Activated CD8-positive, alpha-beta memory T cell treated with anti-CD3 and anti-CD28 coated beads, Interleukin-2, amount 50 U/mL, for 48 hours (primary cell): ENCODE measurements at regions not wholly inside any gene's neighbourhood (a gene's known extent, or its start where the extent isn't known, plus 50 kb on each side); places are given as distances from the start of the nearest gene placed in this dataset.

Experiments used
- DNase-seq: peaks from one replicate; pipeline ENCODE4 v3.0.0-alpha.2; 2020

DNA sequence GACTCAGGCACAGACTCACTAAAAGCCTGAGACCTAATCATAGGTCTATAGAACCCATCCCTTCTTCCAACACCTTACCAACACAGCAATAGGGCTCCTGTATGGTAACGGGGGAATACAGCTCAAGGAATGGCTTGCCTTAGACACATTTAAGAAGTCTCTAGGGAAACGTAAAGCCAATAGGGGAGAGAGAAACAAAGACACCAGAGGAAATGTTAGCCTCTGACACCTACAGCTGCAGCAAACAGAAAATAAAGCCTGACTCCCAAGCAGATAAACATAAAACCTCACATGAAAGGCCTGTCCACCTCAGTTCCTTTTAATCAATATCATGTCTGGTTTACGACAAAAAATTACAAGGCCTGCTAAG is 51.1 kb upstream of the NCOA1 start:
- no peak for DNase-seq

- no peak for DNase-seq
Measured at GRCh38 chr2:24439280-24439970, 51.6 kb upstream of the NCOA1 start.

DNA sequence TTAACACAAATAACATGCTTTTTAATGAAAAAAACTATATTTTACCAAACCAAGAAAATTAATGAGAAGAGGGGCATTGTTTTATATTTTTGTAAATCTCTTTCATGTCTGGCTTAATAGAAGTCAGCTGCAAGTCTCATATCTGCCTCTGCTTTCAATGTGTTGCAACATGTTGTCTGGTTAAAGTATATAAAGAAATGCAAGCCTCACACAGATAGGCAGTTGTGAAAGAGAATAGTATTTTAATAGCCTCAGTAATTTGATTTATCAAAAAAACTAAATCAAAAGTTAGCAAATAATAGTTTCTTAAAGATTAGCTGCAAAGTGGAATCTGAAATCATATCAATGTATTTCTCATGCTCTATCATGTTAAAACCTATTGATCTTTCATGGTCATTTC is 52.9 kb upstream of the NCOA1 start:
- no peak for DNase-seq

GRCh38 chr2:24435391-24436316 is 55.4 kb upstream of the NCOA1 start:
- no peak for DNase-seq

GRCh38 chr2:24434541-24434940 is 56.5 kb upstream of the NCOA1 start:
- DNase-seq, result no peak

GRCh38 chr2:24432735-24433134 is 58.3 kb upstream of the NCOA1 start:
- no peak for DNase-seq

- no peak for DNase-seq
Measured at GRCh38 chr2:24432121-24432520, 58.9 kb upstream of the NCOA1 start.

DNA sequence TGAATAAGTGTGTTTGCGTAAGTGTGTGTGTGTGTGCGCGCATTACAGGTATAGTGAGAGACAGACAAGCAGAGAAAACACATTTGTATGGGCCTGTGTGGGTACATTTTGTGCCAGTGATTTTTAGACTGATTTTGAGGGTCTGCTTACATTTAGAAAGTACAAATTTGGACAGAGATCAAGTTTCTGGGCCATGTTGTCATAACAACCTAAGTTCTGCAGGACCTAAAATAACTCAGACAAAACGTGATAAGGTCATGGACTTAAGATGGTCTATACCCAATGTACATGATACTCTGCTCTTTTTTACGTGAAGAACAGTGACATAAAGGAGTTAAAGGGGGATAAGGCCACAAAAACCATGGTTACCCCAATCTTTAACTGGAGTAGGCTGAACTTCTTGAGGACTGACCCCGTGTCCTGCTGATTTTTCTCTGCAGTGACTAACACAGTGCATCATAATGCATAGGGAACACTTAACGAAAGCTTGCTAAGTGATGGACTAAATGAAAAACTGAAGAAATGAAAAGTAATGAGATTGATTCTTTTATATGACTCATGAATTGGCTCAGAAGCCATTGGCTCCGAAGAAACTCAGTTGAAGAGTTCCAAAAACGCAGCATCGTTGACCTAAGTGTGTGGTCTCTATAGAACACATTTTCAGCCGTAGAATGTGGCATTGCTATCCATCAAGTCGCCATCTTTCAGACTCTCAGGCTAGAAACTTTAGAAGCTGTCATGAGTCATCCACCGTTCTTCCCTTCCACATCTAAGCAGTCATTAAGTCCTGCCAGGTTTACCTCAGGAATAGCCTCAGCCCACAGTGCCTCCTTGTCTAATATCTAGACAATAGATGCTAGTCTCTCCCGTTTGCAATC is 61.6 kb upstream of the NCOA1 start:
- DNase-seq, result no peak

DNA sequence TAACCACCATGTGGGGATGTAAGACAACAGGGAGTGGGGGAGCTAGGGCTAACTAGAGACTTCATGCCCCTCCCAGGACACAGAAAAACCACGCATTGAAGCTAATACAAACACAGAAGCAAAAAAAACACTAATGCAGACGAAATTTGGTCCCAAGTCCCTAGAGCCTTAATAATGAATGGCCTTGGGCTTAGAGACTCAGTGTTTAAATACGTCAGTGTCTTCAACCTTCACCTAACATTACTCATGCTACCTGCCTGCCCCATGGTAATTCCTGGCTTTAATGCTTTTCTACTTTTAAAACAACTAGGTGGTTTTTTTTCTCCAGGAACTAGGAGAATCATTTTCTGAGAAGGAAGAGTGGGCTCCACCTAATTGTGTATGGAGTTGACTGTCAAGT is 64.1 kb upstream of the ITSN2 start:
- DNase-seq, result no peak

DNA sequence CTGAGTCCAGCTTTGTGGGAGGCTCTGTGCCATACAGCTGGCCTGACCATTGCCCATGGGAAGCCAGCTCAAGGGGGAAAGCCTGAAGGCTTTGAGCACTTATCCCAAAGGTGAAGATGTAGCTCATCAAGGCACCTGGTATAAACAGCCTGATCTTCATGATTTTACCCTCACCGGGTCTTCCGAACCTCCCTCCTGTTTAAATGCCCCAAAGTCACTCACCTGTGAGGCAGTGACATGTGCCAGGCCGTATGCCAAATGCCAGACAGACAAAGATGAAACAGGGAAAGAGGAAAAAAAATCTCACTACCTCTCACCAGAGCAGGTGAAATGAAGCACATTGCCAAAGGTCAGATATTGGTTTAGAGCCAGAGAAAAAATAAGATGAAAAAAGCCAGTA is 62.8 kb upstream of the ITSN2 start:
- no peak for DNase-seq

DNA sequence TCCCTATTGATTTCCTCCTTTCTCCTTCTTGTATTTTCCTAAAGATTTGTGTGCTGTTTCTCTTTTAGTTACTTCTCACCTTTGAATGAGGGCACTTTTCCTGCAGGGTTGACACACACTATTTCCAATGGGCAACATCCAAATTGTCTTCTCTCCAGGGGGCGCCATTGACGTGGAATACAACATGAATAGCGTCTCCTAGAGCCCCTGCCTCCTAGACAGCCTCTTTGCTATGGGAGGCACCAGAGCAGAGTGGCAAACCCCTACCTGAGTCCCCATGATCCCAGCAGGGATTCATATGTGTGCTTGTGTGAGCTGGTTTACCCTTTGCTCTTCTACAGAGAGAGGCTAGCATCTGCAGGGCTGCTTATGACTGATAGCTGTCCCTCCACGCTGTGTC is 61.3 kb upstream of the ITSN2 start:
- DNase-seq, result peak; percentile 72

- no peak for DNase-seq
Measured at GRCh38 chr2:24420373-24420772, 60.0 kb upstream of the ITSN2 start.

DNA sequence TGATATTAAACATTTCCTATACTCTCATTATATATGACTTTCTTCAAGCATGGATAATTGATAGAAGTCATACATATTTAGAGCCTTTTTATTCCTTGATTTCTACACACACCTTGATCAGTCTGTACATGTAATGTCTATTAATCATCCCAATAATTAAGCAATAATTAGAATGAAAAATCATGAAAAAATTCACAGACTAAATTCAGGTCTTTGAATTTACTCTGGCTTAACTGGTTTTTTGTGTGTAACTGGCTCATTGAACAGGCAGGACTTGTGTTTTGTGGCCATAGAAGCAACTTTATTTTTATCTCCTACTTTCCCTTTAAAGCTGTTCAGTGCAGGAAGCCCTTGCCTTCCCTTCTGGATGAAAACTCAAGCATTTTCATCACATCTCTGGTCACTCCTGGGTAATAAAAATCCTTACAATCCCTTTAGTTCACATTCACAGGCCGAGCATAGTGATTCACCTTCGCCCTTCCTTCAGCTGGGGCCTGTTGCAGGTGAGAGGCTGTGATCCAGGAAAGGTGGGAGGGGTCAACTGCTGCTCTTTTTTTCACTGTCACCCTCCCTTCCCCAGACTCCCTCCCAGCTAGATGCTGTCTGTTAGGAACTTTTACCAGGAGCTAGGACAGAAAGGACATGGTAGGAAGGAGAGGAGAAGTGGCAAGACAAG is 58.0 kb upstream of the ITSN2 start:
- no peak for DNase-seq

DNA sequence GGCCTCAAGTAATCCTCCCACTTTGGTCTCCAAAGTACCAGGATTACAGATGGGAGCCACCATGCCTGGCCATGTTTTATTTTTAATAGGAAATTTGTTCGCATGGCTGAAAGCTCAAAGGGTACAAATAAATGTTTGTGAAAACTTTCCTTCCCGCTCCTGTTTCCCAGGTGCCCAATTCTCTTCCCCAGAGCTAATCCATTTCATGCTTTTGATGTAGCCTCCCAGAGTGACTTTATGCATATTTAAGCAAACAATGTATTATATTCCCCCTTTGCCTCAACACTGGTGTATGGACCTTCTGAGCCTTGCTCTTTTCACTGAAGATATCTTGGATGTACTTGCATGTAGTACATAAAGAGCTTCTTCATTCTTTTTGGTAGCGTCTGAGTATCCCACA is 52.5 kb upstream of the ITSN2 start:
- no peak for DNase-seq

DNA sequence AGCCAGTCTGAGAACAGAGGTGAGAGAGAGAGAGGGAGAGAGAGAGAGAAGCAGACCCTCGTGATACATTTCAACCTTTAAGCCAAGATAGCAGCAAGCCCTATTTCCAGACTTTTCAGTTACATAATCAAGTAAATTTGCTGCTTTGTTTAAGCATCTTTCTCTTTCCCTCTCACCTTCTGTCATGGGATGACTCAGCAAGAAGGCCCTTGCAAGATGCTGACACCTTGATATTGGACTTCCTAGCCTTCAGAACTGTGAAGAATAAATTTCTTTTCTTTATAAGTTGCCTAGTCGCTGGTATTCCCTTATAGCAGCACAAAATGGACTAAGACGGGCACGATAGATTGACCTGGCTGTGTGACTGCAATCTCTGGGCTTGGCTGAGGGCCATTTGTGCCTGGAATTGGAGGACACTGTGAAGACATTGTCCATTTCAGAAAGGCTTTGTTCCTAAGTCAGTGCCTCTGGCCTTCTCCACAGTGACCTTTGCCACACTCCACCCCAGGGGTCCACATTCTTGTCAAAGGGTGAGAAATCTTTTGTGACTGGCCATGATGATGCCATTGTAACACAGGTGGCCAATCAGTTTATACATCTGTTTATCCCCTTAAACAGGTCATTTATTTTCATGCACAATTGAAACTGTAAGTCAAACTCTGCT is 51.3 kb upstream of the ITSN2 start:
- DNase-seq, result no peak

- no peak for DNase-seq
Measured at GRCh38 chr2:24410976-24411375, 50.6 kb upstream of the ITSN2 start.

- no peak for DNase-seq
Measured at GRCh38 chr2:24409700-24410556, 49.6 kb upstream of the ITSN2 start.
